Mucosa of rectum (tissue), 2 donors: ENCODE measurements at regions not wholly inside any gene's neighbourhood (a gene's known extent, or its start where the extent isn't known, plus 50 kb on each side); places are given as distances from the start of the nearest gene placed in this dataset.

Source experiments
- H3K27ac ChIP-seq, 2 donors: one replicate each; pipeline ENCODE4 v1.7.0; 2013; ENCODE audit warnings: inconsistent platforms in 2 of 2, low read depth in 2 of 2, low read length in 2 of 2
- H3K27me3 ChIP-seq, 2 donors: one replicate each; pipeline ENCODE4 v1.7.0; 2013; ENCODE audit warnings: low read length in 2 of 2; ENCODE audit not compliant: control insufficient read depth in 2 of 2, insufficient read depth in 2 of 2
- H3K36me3 ChIP-seq, 2 donors: one replicate each; pipeline ENCODE4 v1.7.0; 2013; ENCODE audit warnings: low read length in 2 of 2; ENCODE audit not compliant: control insufficient read depth in 2 of 2, insufficient read depth in 2 of 2
- H3K4me1 ChIP-seq, 2 donors: one replicate each; pipeline ENCODE4 v1.7.0; 2013; ENCODE audit warnings: low read length in 2 of 2, mild to moderate bottlenecking in 1 of 2; ENCODE audit not compliant: control insufficient read depth in 2 of 2, insufficient read depth in 2 of 2
- H3K4me3 ChIP-seq, 2 donors: one replicate each; pipeline ENCODE4 v1.7.0; 2013; ENCODE audit warnings: low read length in 2 of 2
- H3K9ac ChIP-seq, 2 donors: one replicate each; pipeline ENCODE4 v1.7.0; 2013; ENCODE audit warnings: low read length in 2 of 2, low read depth in 1 of 2, mild to moderate bottlenecking in 1 of 2
- H3K9me3 ChIP-seq, 2 donors: one replicate each; pipeline ENCODE4 v1.7.0; 2013; ENCODE audit warnings: low read length in 2 of 2; ENCODE audit not compliant: control insufficient read depth in 2 of 2
- donor health status: healthy.
- donor health status: Normal muscosa, but diverticular disease.

DNA sequence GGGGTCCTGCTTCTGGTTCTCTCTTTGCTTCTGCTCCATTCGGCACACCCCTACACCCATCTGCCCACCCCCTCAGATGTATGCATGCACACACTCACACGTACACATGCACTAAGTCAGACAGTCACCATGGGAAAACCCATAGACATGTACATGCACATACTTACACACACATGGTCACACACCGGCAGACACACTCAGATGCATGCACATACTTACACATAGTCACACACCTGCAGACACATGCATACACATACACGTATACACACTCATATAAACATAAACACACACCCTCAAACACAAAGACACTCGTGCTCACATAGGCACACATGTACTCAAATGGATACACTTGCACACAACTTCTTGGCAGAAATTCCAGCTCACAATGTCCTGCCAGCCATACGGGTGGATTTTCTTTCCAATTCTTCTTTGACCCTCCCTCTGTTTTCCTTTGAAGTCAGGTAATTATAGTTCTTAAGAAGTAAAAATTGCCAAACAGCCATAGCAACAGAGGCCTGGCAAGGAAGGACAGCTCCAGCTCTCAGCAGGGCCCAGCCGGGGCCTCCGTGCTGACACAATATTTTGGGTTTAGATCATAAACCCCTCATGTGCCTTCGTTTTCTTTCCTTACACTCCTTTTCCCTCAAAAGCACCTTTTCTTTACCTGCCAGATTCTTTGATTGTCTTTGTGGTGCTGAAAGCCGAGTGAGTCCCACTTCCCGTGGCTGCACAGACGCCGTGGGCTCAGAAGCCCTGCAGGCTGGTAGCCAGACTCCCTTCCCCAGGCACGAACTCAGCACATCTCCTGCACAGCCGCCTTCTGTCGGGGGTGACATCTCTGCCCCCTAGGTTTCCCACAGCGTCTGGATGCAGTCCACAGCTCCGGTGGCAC, 195.7 kb downstream of the ARL4C start:
- Histone ChIP-seq H3K9me3 (no peaks in the 10 kb centered on the region), H3K4me1 (no peaks in the 10 kb centered on the region), H3K36me3 (no peaks in the 10 kb centered on the region), H3K4me3 (no peak overlapping the region), H3K27me3 (no peaks in the 10 kb centered on the region), H3K27ac (no peak overlapping the region), H3K9ac (no peak overlapping the region)

DNA sequence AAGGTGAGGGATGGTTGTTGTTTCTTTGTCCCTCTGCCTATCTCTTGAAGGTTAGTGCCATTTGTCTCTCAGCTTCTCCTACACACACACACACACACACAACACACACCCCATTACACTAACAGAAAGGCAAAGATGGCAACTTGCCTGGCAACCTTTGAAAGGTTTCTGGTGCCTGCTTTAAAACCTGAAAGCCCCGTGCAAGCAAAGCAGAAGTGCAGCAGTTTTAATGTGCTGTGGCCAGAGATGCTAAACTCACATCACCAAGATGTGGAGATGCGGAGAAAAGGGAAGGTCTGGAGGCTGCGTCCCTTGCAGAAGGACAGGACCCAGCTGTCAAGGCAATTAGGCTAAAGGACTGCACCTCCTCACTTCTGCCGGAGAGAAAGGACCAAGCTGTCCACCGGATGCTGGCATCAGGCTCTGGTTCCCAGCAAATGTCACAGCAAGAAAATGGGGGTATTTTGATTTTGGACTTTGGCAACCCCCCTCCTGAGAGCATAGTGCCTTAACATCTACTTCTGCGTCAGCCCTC, 196.4 kb downstream of the ARL4C start:
- H3K9me3 ChIP-seq = no peaks in the 10 kb centered on the region
- no peaks in the 10 kb centered on the region for H3K36me3 ChIP-seq
- no peaks in the 10 kb centered on the region for H3K4me1 ChIP-seq
- no peaks in the 10 kb centered on the region for H3K27me3 ChIP-seq
- no peak overlapping the region for H3K4me3 ChIP-seq
- no peak overlapping the region for H3K9ac ChIP-seq
- H3K27ac ChIP-seq = no peak overlapping the region

DNA sequence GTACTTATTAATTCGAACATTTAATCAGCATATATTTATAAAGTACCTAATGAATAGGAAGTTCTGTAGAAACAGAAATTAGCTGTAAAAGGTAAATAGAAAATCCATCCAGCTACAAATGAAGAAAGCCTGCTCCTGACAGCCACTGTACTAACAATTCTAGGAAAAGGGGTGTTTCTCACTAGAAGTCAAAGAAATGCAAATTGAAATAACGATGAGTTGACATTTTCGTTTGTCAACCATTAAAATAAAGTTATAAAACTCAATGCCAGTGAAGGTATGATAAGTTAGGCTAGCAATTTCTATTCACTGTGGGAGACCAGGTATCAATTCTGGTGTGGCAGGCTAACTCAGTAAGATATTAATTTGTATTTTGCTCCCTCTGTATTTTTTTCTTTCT, 198.0 kb downstream of the ARL4C start:
- H3K4me3 ChIP-seq = no peak overlapping the region
- no peak overlapping the region for H3K27ac ChIP-seq
- no peak overlapping the region for H3K9ac ChIP-seq
- H3K36me3 ChIP-seq = no peaks in the 10 kb centered on the region
- no peaks in the 10 kb centered on the region for H3K27me3 ChIP-seq
- no peaks in the 10 kb centered on the region for H3K9me3 ChIP-seq
- no peaks in the 10 kb centered on the region for H3K4me1 ChIP-seq

DNA sequence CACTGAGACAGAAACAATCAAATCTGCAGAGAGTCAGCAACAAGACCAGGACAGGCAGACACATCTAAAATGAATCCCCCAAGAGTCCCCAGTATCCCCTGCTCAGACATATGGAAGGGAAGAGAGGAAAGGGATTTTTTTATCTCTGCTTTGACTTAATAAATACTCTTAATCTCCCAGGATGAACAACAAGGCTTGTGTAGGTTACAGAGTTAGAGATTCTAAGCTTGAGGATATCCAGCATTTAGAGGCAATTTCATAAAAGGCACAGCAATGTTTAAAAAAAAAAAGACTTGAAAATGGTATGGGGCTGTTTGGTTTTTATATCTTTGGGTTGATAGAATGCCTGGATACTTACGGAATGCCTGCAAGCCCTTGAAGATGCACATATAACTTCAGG, 199.9 kb downstream of the ARL4C start:
- H3K9ac ChIP-seq = no peak overlapping the region
- H3K27ac ChIP-seq = no peak overlapping the region
- no peaks in the 10 kb centered on the region for H3K36me3 ChIP-seq
- no peaks in the 10 kb centered on the region for H3K27me3 ChIP-seq
- peaks cover 6 to 7% of the 10 kb centered on the region in 2 donors for H3K4me1 ChIP-seq
- H3K9me3 ChIP-seq = no peaks in the 10 kb centered on the region
- no peak overlapping the region for H3K4me3 ChIP-seq

DNA sequence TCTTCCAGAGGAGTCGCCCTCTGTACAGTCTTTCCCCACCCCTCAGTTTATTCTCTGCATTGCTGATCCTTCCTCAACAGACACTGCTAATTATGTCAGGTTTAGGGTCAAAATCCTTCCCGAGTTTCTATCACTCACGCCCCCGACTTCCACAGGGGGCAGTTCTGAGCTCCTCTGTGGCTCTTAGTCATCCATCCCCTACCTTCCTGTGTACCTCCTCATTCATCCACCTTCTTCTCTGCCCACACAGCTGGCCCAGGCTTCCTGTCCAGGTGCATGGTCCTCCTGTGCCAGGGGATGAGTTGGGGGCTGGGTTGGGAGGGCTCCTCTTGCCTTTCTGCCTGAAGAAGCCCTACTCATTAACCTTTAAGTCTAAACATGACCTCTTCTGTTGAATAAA, 202.9 kb downstream of the ARL4C start:
- Histone ChIP-seq H3K9ac (no peak overlapping the region), H3K9me3 (no peaks in the 10 kb centered on the region), H3K27ac (peak overlapping the region in 1 of 2 donors; percentile 26), H3K4me3 (no peak overlapping the region), H3K4me1 (peaks cover 28 to 29% of the 10 kb centered on the region in 2 donors), H3K27me3 (no peaks in the 10 kb centered on the region), H3K36me3 (no peaks in the 10 kb centered on the region)

DNA sequence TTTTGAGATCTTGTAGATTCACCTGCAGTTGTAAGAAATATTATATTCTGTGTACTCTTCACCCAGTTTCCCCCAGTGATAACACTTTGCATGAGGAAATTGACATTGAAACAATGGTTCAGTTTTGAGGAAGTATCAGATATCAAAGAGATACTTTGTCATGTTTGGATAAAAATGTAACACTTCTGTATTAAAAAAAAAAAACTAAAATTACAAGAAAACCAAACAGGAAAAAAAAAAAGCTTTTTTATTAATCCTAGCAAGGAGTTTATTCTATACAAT, 204.0 kb downstream of the ARL4C start:
- H3K4me1 ChIP-seq = peaks cover 33% of the 10 kb centered on the region in 2 donors
- peak overlapping the region in 1 of 2 donors; percentile 81 for H3K27ac ChIP-seq
- no peaks in the 10 kb centered on the region for H3K36me3 ChIP-seq
- H3K9me3 ChIP-seq = no peaks in the 10 kb centered on the region
- H3K27me3 ChIP-seq = no peaks in the 10 kb centered on the region
- no peak overlapping the region for H3K4me3 ChIP-seq
- H3K9ac ChIP-seq = no peak overlapping the region

DNA sequence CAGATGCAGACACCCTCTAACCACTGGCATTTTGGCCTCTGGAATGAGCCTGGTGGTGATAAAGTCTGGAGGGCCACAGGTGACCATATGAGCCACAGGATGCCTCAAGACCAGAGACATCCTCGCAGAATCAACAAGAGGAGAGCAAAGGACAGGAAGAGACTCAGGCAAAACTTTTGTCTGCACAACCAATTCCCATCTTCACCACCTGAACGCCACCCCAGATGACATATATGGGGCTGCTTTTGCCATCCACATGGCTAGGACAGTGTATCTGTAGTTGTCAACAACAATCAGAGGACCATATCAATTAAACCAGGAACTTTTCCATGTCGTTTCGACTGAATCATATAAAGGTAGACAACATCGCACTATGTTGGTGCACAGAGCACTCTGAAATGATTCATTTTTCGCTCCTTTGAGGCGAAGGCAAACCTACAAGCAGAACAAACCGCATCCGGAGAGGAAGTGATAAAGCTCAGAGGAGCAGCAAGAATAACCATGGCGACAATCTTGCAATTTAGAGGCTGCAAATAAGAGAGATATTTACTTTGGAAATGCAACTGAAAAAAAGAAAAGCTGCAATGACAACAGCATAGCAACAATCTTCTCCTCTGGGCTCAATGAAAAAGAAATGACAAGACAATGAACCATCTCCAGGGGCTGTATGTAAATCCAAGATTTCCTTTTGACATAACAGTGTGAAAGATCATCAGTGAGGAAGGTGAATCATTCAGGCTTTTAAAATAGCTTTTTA, 204.5 kb downstream of the ARL4C start:
- Histone ChIP-seq H3K36me3 (no peaks in the 10 kb centered on the region), H3K4me1 (peaks cover 33% of the 10 kb centered on the region in 2 donors), H3K4me3 (no peak overlapping the region), H3K27ac (peak overlapping the region; percentile 61 to 81), H3K27me3 (no peaks in the 10 kb centered on the region), H3K9me3 (no peaks in the 10 kb centered on the region), H3K9ac (peak overlapping the region; percentile 11 to 12)

DNA sequence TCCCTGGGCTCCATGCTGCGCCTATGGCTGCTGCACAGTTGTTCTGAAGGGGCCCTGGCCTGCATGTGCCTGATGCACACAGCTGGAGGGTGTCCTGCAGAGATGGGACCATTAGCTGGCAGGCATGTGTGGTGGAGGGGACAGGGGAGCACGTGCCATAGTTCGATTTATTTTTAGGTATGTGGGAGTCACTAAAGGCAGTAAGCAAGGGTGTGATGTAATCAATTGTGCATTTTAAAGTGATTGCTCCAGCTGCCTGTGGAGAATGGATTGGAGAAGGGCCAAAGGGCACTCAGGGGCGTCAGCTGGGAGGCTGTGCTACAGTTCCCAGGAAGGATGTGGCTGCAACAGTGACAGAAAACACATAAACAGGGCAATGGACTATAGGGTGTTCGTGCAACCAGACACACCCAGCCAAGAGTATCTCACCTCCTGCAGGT, 205.1 kb downstream of the ARL4C start:
- Histone ChIP-seq H3K4me1 (peaks cover 33% of the 10 kb centered on the region in 2 donors), H3K4me3 (no peak overlapping the region), H3K27ac (peak overlapping the region; percentile 61 to 81), H3K36me3 (no peaks in the 10 kb centered on the region), H3K9me3 (no peaks in the 10 kb centered on the region), H3K27me3 (no peaks in the 10 kb centered on the region), H3K9ac (peak overlapping the region; percentile 11 to 12)

DNA sequence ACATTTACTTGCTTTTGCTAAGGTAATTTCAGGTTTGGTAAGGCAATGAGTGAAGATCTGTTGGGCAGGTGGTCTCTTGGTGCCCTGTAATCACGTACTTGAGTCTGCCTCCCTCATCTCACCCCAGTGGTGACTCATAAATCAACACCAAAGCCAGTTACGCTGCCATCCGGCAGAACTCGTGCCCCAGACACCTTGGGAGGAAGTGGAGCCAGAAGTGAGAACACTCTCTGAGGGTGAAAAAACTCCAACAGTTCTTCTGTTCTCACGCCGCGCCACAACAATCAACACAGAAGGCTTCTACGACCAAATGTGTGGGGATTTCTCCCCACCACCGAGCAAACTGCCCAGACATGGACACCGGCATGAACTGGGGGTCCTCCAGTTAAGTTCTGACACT, 206.2 kb downstream of the ARL4C start:
- H3K36me3 ChIP-seq = no peaks in the 10 kb centered on the region
- H3K9me3 ChIP-seq = no peaks in the 10 kb centered on the region
- H3K27me3 ChIP-seq = no peaks in the 10 kb centered on the region
- peaks cover 33 to 37% of the 10 kb centered on the region in 2 donors for H3K4me1 ChIP-seq
- H3K9ac ChIP-seq = no peak overlapping the region
- no peak overlapping the region for H3K4me3 ChIP-seq
- peak overlapping the region; percentile 70 to 81 for H3K27ac ChIP-seq
